Vagina (tissue), 2 donors: ENCODE measurements at regions not wholly inside any gene's neighbourhood (a gene's known extent, or its start where the extent isn't known, plus 50 kb on each side); places are given as distances from the start of the nearest gene placed in this dataset.

Experiments used
- CTCF ChIP-seq, 3 experiments: fragments of 450-650 bp in 2 of 3; fragments of 200-600 bp in 1 of 3; sonication (generic) in 1 of 3; IDR thresholded peaks; one replicate each; pipeline ENCODE4 v1.5.1; 2017 to 2019; ENCODE audit warnings: antibody characterized with exemption in 3 of 3, mild to moderate bottlenecking in 2 of 3, moderate library complexity in 2 of 3
- POLR2AphosphoS5 ChIP-seq, 2 donors: sonication (generic); formaldehyde crosslinking; IDR thresholded peaks; one replicate each; pipeline ENCODE4 v1.9.0; 2017; ENCODE audit warnings: antibody characterized with exemption in 2 of 2, mild to moderate bottlenecking in 2 of 2, low read depth in 1 of 2; ENCODE audit not compliant: insufficient read depth in 1 of 2

- no peak for TF ChIP-seq CTCF (IDR thresholded peaks at IDR 0.05)
- TF ChIP-seq POLR2AphosphoS5 (IDR thresholded peaks at IDR 0.05; ENCODE audit: insufficient read depth in 1 of 2, low read depth in 1 of 2): no peak
Observed at GRCh38 chrX:118259213-118259612, 86.7 kb upstream of the WDR44 start.
